PC-3 (cell line): ENCODE measurements at regions not wholly inside any gene's neighbourhood (a gene's known extent, or its start where the extent isn't known, plus 50 kb on each side); places are given as distances from the start of the nearest gene placed in this dataset.

Experiments used
- ATAC-seq: fragments of 200-7000 bp; cut with Tn5 transposase; 2 replicates; pipeline ENCODE4 v1.9.1; 2020; ENCODE audit warnings: mild to moderate bottlenecking, moderate library complexity
- BruUV-seq: library from RNA; stranded (reverse); fragments of 400-500 nt; replicated peaks from 2 replicates; lab custom pipeline; 2021; lab: Mats Ljungman, UMichigan
- CTCF ChIA-PET: fragments of 300-600 bp; sonication (Branson Sonifier 250); formaldehyde crosslinking; loops from one replicate; lab custom pipeline; 2022; ENCODE audit warnings: antibody characterized with exemption; lab: Charles Lee
- POLR2A ChIA-PET: fragments of 300-600 bp; sonication (Branson Sonifier 250); formaldehyde crosslinking; loops from one replicate; lab custom pipeline; 2022; ENCODE audit warnings: antibody characterized with exemption; ENCODE audit not compliant: unreplicated experiment; lab: Charles Lee
- DNase-seq: peaks from one replicate; pipeline ENCODE4 v3.0.0-alpha.2; 2015
- H2AFZ ChIP-seq: fragments of 300-600 bp; sonication (generic); 2 replicates; pipeline ENCODE4 v1.6.0; 2016; ENCODE audit warnings: antibody characterized with exemption, low read length
- H3F3A ChIP-seq: fragments of 300-600 bp; sonication (generic); one replicate; pipeline ENCODE4 v1.6.0; 2017; ENCODE audit warnings: antibody characterized with exemption, low read length, control low read depth, mild to moderate bottlenecking; ENCODE audit not compliant: unreplicated experiment
- H3K27ac ChIP-seq: fragments of 300-600 bp; sonication (generic); 2 replicates; pipeline ENCODE4 v1.5.1; 2016; ENCODE audit warnings: mild to moderate bottlenecking, low read length
- H3K27me3 ChIP-seq: fragments of 300-600 bp; sonication (generic); 2 replicates; pipeline ENCODE4 v1.6.1; 2016; ENCODE audit warnings: low read length, mixed read lengths
- H3K36me3 ChIP-seq: fragments of 300-600 bp; sonication (generic); 2 replicates; pipeline ENCODE4 v1.6.1; 2016; ENCODE audit warnings: low read depth, mixed run types, low read length, mixed read lengths
- H3K4me1 ChIP-seq: fragments of 300-600 bp; sonication (generic); 2 replicates; pipeline ENCODE4 v1.5.1; 2016; ENCODE audit warnings: low read length; ENCODE audit not compliant: insufficient read depth
- H3K4me2 ChIP-seq: fragments of 300-600 bp; sonication (generic); 2 replicates; pipeline ENCODE4 v1.6.0; 2016; ENCODE audit warnings: low read length
- H3K4me3 ChIP-seq: fragments of 300-600 bp; sonication (generic); 2 replicates; pipeline ENCODE4 v1.5.1; 2016; ENCODE audit warnings: mild to moderate bottlenecking, low read length, mixed read lengths
- H3K79me2 ChIP-seq: fragments of 300-600 bp; sonication (generic); 2 replicates; pipeline ENCODE4 v1.6.1; 2017; ENCODE audit warnings: low read length, mixed read lengths
- H3K9ac ChIP-seq: fragments of 300-600 bp; sonication (generic); 2 replicates; pipeline ENCODE4 v1.6.0; 2016; ENCODE audit warnings: mild to moderate bottlenecking, low read length
- H3K9me2 ChIP-seq: fragments of 300-600 bp; sonication (generic); replicated peaks from 2 replicates; pipeline ENCODE4 v1.6.1; 2016; ENCODE audit warnings: mixed run types, low read length, mixed read lengths
- H3K9me3 ChIP-seq: fragments of 300-600 bp; sonication (generic); 2 replicates; pipeline ENCODE4 v1.6.1; 2016; ENCODE audit warnings: low read length, mixed read lengths
- H4K20me1 ChIP-seq: fragments of 300-600 bp; sonication (generic); 2 replicates; pipeline ENCODE4 v1.6.1; 2016; ENCODE audit warnings: low read length, mixed read lengths
- CTCF ChIP-seq: fragments of 300-600 bp; sonication (generic); conservative IDR thresholded peaks from 2 replicates; pipeline ENCODE4 v1.5.1; 2017; ENCODE audit warnings: antibody characterized with exemption, low read depth, mild to moderate bottlenecking, low read length
- EZH2 ChIP-seq: fragments of 300-600 bp; sonication (generic); IDR thresholded peaks from one replicate; pipeline ENCODE4 v1.6.1; 2017; ENCODE audit warnings: antibody characterized with exemption, mild to moderate bottlenecking, low read length; ENCODE audit not compliant: unreplicated experiment
- EZH2phosphoT487 ChIP-seq: fragments of 300-600 bp; sonication (generic); IDR thresholded peaks from 2 replicates; pipeline ENCODE4 v1.6.1; 2018; ENCODE audit warnings: mild to moderate bottlenecking, antibody characterized with exemption, low read length, borderline replicate concordance
- intact Hi-C: fragments of 100-400 bp; cut with micrococcal nuclease; formaldehyde crosslinking; loops from 2 replicates; pipeline ENCODE4 v1.9.0; 2023

GRCh38 chr16:49189286-49189685, 92.4 kb downstream of the CBLN1 start:
- Histone ChIP-seq H3K27me3 (no peaks in the 10 kb centered on the region), H3K27ac (no peak overlapping the region), H3K4me3 (no peak overlapping the region), H3K9me3 (no peaks in the 10 kb centered on the region; the same call in 1 of the 2 replicates), H3K4me2 (no peak overlapping the region), H3K4me1 (no peaks in the 10 kb centered on the region), H3K9ac (no peak overlapping the region), H3K36me3 (no peaks in the 10 kb centered on the region), H3K79me2 (no peaks in the 10 kb centered on the region), H2AFZ (no peak overlapping the region), H3K9me2 (no peaks in the 10 kb centered on the region), H3F3A (no peaks in the 10 kb centered on the region), H4K20me1 (no peaks in the 10 kb centered on the region)
- ChIA-PET POLR2A (no interaction called here), CTCF (no interaction called here)
- intact Hi-C loops = no loop called here
- TF ChIP-seq EZH2 (no peak), CTCF (no peak), EZH2phosphoT487 (no peak)
- DNase-seq (peak; percentile 59), ATAC-seq (no peak)
- no TSS peak for BruUV-seq

- no peak for ATAC-seq
- DNase-seq = peak; percentile 52
- H3K36me3 ChIP-seq = no peaks in the 10 kb centered on the region
- intact Hi-C loops = no loop called here
- H2AFZ ChIP-seq = no peak overlapping the region
- BruUV-seq = no TSS peak
- no peak overlapping the region for H3K4me2 ChIP-seq
- POLR2A ChIA-PET = no interaction called here
- CTCF ChIA-PET = interaction anchor here (0.6 kb wide), 1 partner anchor 513 kb away, joined by 7 read pairs; no protein-coding TSS in a partner anchor
- no peaks in the 10 kb centered on the region for H4K20me1 ChIP-seq
- H3K9me3 ChIP-seq = no peaks in the 10 kb centered on the region; the same call in 1 of the 2 replicates
- TF ChIP-seq EZH2 = no peak
- TF ChIP-seq CTCF = peak; percentile 66
- no peak for TF ChIP-seq EZH2phosphoT487
- no peaks in the 10 kb centered on the region for H3F3A ChIP-seq
- H3K79me2 ChIP-seq = no peaks in the 10 kb centered on the region
- peaks cover 4% of the 10 kb centered on the region; the same call in 1 of the 2 replicates for H3K4me1 ChIP-seq
- H3K9ac ChIP-seq = no peak overlapping the region
- no peaks in the 10 kb centered on the region for H3K9me2 ChIP-seq
- no peaks in the 10 kb centered on the region for H3K27me3 ChIP-seq
- no peak overlapping the region for H3K4me3 ChIP-seq
- no peak overlapping the region for H3K27ac ChIP-seq
These were observed 97.7 kb downstream of the CBLN1 start for GRCh38 chr16:49183911-49184310.

- ChIA-PET CTCF (no interaction called here), POLR2A (no interaction called here)
- TF ChIP-seq EZH2 (no peak), EZH2phosphoT487 (no peak), CTCF (no peak)
- no peak overlapping the region for H2AFZ ChIP-seq
- H3K9me2 ChIP-seq = no peaks in the 10 kb centered on the region
- BruUV-seq = no TSS peak
- no peak overlapping the region for H3K4me2 ChIP-seq
- no peaks in the 10 kb centered on the region for H3K9me3 ChIP-seq
- no peaks in the 10 kb centered on the region for H3K79me2 ChIP-seq
- DNase-seq (peak; percentile 1), ATAC-seq (no peak)
- no peaks in the 10 kb centered on the region for H4K20me1 ChIP-seq
- H3K4me3 ChIP-seq = no peak overlapping the region
- intact Hi-C loops = no loop called here
- no peak overlapping the region for H3K27ac ChIP-seq
- no peak overlapping the region for H3K9ac ChIP-seq
- peaks cover 4% of the 10 kb centered on the region; the same call in 1 of the 2 replicates for H3K4me1 ChIP-seq
- H3K36me3 ChIP-seq = no peaks in the 10 kb centered on the region
- H3K27me3 ChIP-seq = no peaks in the 10 kb centered on the region
- H3F3A ChIP-seq = no peaks in the 10 kb centered on the region
These were observed 99.7 kb downstream of the CBLN1 start for GRCh38 chr16:49181791-49182518.
